ENCODE measurements at regions not wholly inside any gene's neighbourhood (a gene's known extent, or its start where the extent isn't known, plus 50 kb on each side); places are given as distances from the start of the nearest gene placed in this dataset.
"Not testable (repeated sequence)": the region's sequence is repeated elsewhere in the genome, so short reads cannot be mapped to it uniquely, and the experiment has no call there.

GRCh38 chr18:27311114-27311513 is 126.0 kb upstream of the CHST9 start:
- DNase-seq (ENCODE audit: low spot score), result no peak
- H3K27ac ChIP-seq, result no peak overlapping the region
- ChIA-PET CTCF (no interaction called here), POLR2A (ENCODE audit: low non-redundant PET) (no interaction called here)
- TF ChIP-seq, protein P1, sequence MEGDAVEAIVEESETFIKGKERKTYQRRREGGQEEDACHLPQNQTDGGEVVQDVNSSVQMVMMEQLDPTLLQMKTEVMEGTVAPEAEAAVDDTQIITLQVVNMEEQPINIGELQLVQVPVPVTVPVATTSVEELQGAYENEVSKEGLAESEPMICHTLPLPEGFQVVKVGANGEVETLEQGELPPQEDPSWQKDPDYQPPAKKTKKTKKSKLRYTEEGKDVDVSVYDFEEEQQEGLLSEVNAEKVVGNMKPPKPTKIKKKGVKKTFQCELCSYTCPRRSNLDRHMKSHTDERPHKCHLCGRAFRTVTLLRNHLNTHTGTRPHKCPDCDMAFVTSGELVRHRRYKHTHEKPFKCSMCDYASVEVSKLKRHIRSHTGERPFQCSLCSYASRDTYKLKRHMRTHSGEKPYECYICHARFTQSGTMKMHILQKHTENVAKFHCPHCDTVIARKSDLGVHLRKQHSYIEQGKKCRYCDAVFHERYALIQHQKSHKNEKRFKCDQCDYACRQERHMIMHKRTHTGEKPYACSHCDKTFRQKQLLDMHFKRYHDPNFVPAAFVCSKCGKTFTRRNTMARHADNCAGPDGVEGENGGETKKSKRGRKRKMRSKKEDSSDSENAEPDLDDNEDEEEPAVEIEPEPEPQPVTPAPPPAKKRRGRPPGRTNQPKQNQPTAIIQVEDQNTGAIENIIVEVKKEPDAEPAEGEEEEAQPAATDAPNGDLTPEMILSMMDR (conservative IDR thresholded peaks at IDR 0.05; ENCODE audit: low read depth), result no peak

DNA sequence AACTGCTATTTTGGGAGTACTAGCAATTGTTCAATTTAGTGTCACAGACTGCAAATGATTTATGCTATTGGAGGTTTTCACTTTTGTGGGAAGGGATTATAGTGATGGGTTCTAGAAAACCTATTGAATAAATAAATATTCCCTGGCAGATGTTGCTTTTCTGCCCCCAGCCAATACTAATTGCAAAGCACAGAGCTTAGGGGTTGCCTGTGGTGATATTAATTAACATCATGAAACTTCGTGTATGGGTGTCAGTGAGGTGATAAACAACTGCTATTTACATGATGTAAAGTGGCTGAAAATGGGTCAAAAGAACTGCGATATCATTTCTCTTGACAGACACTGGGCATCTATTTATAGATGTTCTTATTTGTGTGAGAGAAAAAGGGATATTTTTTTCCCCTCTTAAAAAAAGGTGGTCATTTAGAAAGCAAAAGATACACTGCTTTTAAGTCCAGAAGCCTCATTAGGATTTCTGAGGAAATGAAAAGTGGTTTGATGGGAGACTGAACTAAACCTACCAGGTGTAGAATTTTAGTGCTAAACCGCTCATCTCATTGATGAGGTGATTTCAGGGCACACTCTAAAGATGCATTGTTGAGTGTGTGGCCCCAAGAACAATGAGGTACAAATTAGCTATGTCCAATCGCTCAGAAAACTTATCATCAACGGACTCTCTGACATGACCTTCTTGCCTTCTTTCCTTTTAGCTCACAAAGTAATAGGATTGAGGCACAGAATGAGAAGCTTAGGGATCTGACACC is 116.7 kb upstream of the CHST9 start:
- ChIA-PET POLR2A (ENCODE audit: low non-redundant PET) (no interaction called here), CTCF (interaction anchor here (0.7 to 0.8 kb wide), 2 partner anchors 284 to 1994 kb away, joined by 3 read pairs; no protein-coding TSS in a partner anchor)
- DNase-seq (ENCODE audit: low spot score), result no peak
- TF ChIP-seq, protein P1 (conservative IDR thresholded peaks at IDR 0.05; ENCODE audit: low read depth), result no peak
- no peak overlapping the region for H3K27ac ChIP-seq

- DNase-seq (ENCODE audit: low spot score), result peak; percentile 5
- CTCF ChIA-PET, result interaction anchor here (1.5 kb wide), 1 partner anchor 280 kb away, joined by 6 read pairs; no protein-coding TSS in a partner anchor
- POLR2A ChIA-PET (ENCODE audit: low non-redundant PET), result no interaction called here
- TF ChIP-seq, protein P1 (conservative IDR thresholded peaks at IDR 0.05; ENCODE audit: low read depth), result peak; percentile 16; the same call in 1 of the 2 replicates
- no peak overlapping the region for H3K27ac ChIP-seq
Measured at GRCh38 chr18:27298214-27298804, 113.2 kb upstream of the CHST9 start.

DNA sequence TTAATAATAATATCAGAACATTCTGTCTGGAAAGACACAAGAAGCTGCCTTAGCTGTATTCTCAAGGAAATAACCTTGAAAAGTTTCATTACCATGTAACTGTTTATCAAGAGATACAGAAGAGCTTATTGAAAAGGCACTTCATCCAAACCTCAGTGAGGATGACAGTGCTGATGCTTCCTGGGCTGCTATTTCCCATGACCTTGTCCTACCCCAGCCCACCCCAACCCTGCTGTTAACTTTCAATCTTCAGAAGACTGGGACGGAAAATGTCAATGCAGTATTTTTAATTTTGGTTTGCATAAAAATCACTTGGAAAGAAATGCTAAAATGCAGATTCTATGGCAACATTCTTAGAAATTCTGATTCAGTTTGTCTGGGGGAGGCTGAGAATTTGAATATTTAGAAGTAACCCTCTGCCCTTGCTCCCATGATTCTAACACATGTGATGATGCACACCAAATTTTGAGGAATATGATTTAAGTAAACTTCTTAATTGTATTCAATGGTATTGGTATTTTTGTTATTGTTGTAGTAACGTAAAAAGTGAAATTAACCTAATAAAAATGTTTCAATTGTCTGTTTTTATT is 101.0 kb upstream of the CHST9 start:
- H3K27ac ChIP-seq; CTCF ChIA-PET; DNase-seq (ENCODE audit: low spot score); POLR2A ChIA-PET (ENCODE audit: low non-redundant PET): not testable (repeated sequence)

DNA sequence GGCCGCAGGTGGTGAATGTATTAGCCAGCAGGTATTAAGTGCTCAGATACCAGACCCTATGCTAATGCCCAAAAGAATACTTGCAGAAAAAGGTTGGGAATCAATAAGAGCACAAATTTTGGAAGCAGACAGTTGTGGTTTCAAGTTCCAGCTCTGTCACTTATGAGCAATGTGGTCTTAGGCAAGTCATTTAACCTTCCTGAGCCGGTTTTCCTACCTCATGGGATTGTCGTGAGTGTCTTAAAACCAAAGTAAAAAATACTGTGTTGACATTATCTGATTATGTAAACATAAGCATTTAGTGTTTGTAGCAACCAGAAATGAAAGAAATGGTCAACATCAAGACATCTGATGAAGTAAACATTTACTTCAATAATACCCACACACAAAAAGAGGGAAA is 93.0 kb upstream of the CHST9 start:
- POLR2A ChIA-PET (ENCODE audit: low non-redundant PET), result no interaction called here
- CTCF ChIA-PET, result no interaction called here
- no peak for DNase-seq (ENCODE audit: low spot score)
- TF ChIP-seq, protein P1 (conservative IDR thresholded peaks at IDR 0.05; ENCODE audit: low read depth), result no peak
- no peak overlapping the region for H3K27ac ChIP-seq

GRCh38 chr18:27277554-27277953 is 92.4 kb upstream of the CHST9 start:
- no peak overlapping the region for H3K27ac ChIP-seq
- POLR2A ChIA-PET (ENCODE audit: low non-redundant PET), result no interaction called here
- TF ChIP-seq, protein P1 (conservative IDR thresholded peaks at IDR 0.05; ENCODE audit: low read depth), result no peak
- CTCF ChIA-PET, result no interaction called here
- no peak for DNase-seq (ENCODE audit: low spot score)

GRCh38 chr18:27276886-27277285 is 91.8 kb upstream of the CHST9 start:
- TF ChIP-seq, protein P1 (conservative IDR thresholded peaks at IDR 0.05; ENCODE audit: low read depth), result no peak
- no peak for DNase-seq (ENCODE audit: low spot score)
- no peak overlapping the region for H3K27ac ChIP-seq
- ChIA-PET CTCF (no interaction called here), POLR2A (ENCODE audit: low non-redundant PET) (no interaction called here)

Measured in RWPE1 (cell line).